K562 (cell line): ENCODE measurements at regions not wholly inside any gene's neighbourhood (a gene's known extent, or its start where the extent isn't known, plus 50 kb on each side); places are given as distances from the start of the nearest gene placed in this dataset.

Experiments used
- ATAC-seq: fragments of 200-7000 bp; cut with Tn5 transposase; 3 replicates; pipeline ENCODE4 v1.9.1; 2020; ENCODE audit warnings: moderate library complexity
- BruUV-seq: library from RNA; stranded (reverse); fragments of 400-500 nt; replicated peaks from 2 replicates; lab custom pipeline; 2021; lab: Mats Ljungman, UMichigan
- CTCF ChIA-PET: fragments of 300-600 bp; formaldehyde crosslinking; extraction: SDS; loops from one replicate; lab custom pipeline; 2021; ENCODE audit warnings: low intra/inter-chr PET ratio; lab: Yijun Ruan, JAX
- POLR2A ChIA-PET: fragments of 300-600, 350-650 bp; sonication (Branson Sonifier 250); formaldehyde crosslinking; extraction: SDS; loops from one replicate; lab custom pipeline; 2021; ENCODE audit warnings: antibody characterized with exemption, inconsistent platforms; lab: Yijun Ruan, JAX
- DNase-seq, 4 experiments: peaks; one replicate each; pipeline versions ENCODE4 v3.0.0 to v3.0.0-alpha.2; 2011 to 2018; ENCODE audit warnings: low spot score in 3 of 4, mixed read lengths in 3 of 4; ENCODE audit errors: extremely low read depth in 1 of 4
- FAIRE-seq: peaks from 2 replicates; lab custom pipeline; 2011; peaks lifted over from hg19 to GRCh38; lab: Jason Lieb, UNC
- H2AFZ ChIP-seq: 2 replicates; pipeline ENCODE4 v1.6.0; 2011; ENCODE audit warnings: low read depth, low read length, control low read depth, inconsistent platforms
- H3K27ac ChIP-seq: fragments of 200-600 bp; 3 replicates; pipeline ENCODE4 v1.8.0; 2011; ENCODE audit warnings: low read depth, mild to moderate bottlenecking, control low read depth, inconsistent platforms, low read length, moderate library complexity, mixed read lengths; ENCODE audit errors: extremely low read depth
- H3K27me3 ChIP-seq, 2 experiments: fragments of 300-600 bp in 1 of 2; 2 replicates in 1 of 2; 3 replicates in 1 of 2; pipeline versions ENCODE4 v1.6.0 to v1.8.0; 2011; ENCODE audit warnings: inconsistent platforms in 2 of 2, low read length in 2 of 2, mild to moderate bottlenecking in 1 of 2, mixed read lengths in 1 of 2, moderate library complexity in 1 of 2; ENCODE audit not compliant: control insufficient read depth in 2 of 2, insufficient read depth in 2 of 2
- H3K36me3 ChIP-seq: fragments of 300-600 bp; 3 replicates; pipeline ENCODE4 v1.8.0; 2011; ENCODE audit warnings: mild to moderate bottlenecking, low read length, inconsistent platforms; ENCODE audit not compliant: control insufficient read depth, insufficient read depth
- H3K4me1 ChIP-seq, 2 experiments: fragments of 200-600 bp in 1 of 2; replicated peaks in 1 of 2; 2 replicates in 1 of 2; 3 replicates in 1 of 2; pipeline versions ENCODE4 v1.5.1 to v1.8.0; 2011; ENCODE audit warnings: inconsistent platforms in 2 of 2, low read length in 2 of 2, mild to moderate bottlenecking in 1 of 2, mixed read lengths in 1 of 2, moderate library complexity in 1 of 2; ENCODE audit not compliant: control insufficient read depth in 2 of 2, insufficient read depth in 2 of 2
- H3K4me2 ChIP-seq: 2 replicates; pipeline ENCODE4 v1.6.1; 2011; ENCODE audit warnings: low read length, control low read depth, inconsistent platforms, mixed read lengths; ENCODE audit not compliant: insufficient read depth
- H3K4me3 ChIP-seq: fragments of 200-600 bp; sonication (generic), shearing (Covaris generic); 2 replicates; pipeline ENCODE4 v1.5.1; 2016; ENCODE audit warnings: control low read depth, inconsistent platforms
- H3K79me2 ChIP-seq: fragments of 200-600 bp; 3 replicates; pipeline ENCODE4 v1.8.0; 2011; ENCODE audit warnings: low read length, inconsistent platforms; ENCODE audit not compliant: control insufficient read depth, insufficient read depth
- H3K9ac ChIP-seq, 2 experiments: 2 replicates each; pipeline versions ENCODE4 v1.6.0 to v1.6.1; 2011; ENCODE audit warnings: low read depth in 2 of 2, low read length in 2 of 2, control low read depth in 1 of 2, inconsistent platforms in 1 of 2, mild to moderate bottlenecking in 1 of 2, mixed read lengths in 1 of 2; ENCODE audit not compliant: insufficient read depth in 1 of 2
- H3K9me1 ChIP-seq: one replicate; pipeline ENCODE4 v1.6.0; 2011; ENCODE audit warnings: inconsistent platforms, mild to moderate bottlenecking, low read length, moderate library complexity; ENCODE audit not compliant: control insufficient read depth, insufficient read depth
- H3K9me3 ChIP-seq: replicated peaks from 2 replicates; pipeline ENCODE4 v1.5.1; 2011; ENCODE audit warnings: low read depth, low read length, inconsistent platforms; ENCODE audit not compliant: control insufficient read depth, insufficient read depth
- H4K20me1 ChIP-seq: replicated peaks from 2 replicates; pipeline ENCODE4 v1.6.1; 2011; ENCODE audit warnings: low read length, inconsistent platforms, mixed read lengths; ENCODE audit not compliant: control insufficient read depth, insufficient read depth
- BMI1 ChIP-seq: fragments of 150-350 bp; IDR thresholded peaks from 2 replicates; pipeline ENCODE4 v1.6.1; 2014; ENCODE audit warnings: low read length
- ETV1 ChIP-seq: fragments of 450-650 bp; conservative IDR thresholded peaks from 2 replicates; pipeline ENCODE4 v1.6.1; 2016; ENCODE audit warnings: missing genetic modification characterization, control low read depth, low read depth, missing compliant biosample characterization
- GABPA ChIP-seq: fragments of 200-800 bp; sonication (Bioruptor generic); conservative IDR thresholded peaks from 2 replicates; pipeline ENCODE4 v1.6.1; 2016; ENCODE audit warnings: low read depth, missing genetic modification characterization, missing compliant biosample characterization
- HCFC1 ChIP-seq: IDR thresholded peaks from 2 replicates; pipeline ENCODE4 v1.6.1; 2012; ENCODE audit warnings: low read depth, low read length, improper control_type of control experiment
- MEF2D ChIP-seq: conservative IDR thresholded peaks from 2 replicates; pipeline ENCODE4 v1.6.1; 2016; ENCODE audit warnings: low read depth, missing genetic modification characterization, missing compliant biosample characterization
- PTTG1 ChIP-seq: fragments of 450-650 bp; IDR thresholded peaks from 2 replicates; pipeline ENCODE4 v1.6.1; 2016; ENCODE audit warnings: low read depth, mild to moderate bottlenecking, missing genetic modification characterization, missing compliant biosample characterization
- ZBTB34 ChIP-seq: fragments of 250-450 bp; sonication (Bioruptor Pico); IDR thresholded peaks from 2 replicates; pipeline ENCODE4 v1.8.0; 2021; ENCODE audit warnings: mild to moderate bottlenecking, moderate library complexity
- ZC3H11A ChIP-seq: IDR thresholded peaks from 2 replicates; pipeline ENCODE4 v1.6.1; 2012; ENCODE audit warnings: low read depth, low read length, improper control_type of control experiment
- ZNF408 ChIP-seq: fragments of 250-450 bp; sonication (Bioruptor Pico); IDR thresholded peaks from 2 replicates; pipeline ENCODE4 v1.4.0; 2020; ENCODE audit warnings: low read depth, mild to moderate bottlenecking, moderate library complexity
- ZNF764 ChIP-seq: fragments of 250-450 bp; sonication (Bioruptor Pico); IDR thresholded peaks from 2 replicates; pipeline ENCODE4 v1.4.0; 2020; ENCODE audit warnings: low read depth, mild to moderate bottlenecking, moderate library complexity
- ZNF778 ChIP-seq: fragments of 450-650 bp; formaldehyde crosslinking; IDR thresholded peaks from 2 replicates; pipeline ENCODE4 v1.4.0; 2020; ENCODE audit warnings: mild to moderate bottlenecking, moderate library complexity
- WGBS: fragments of 100-300 bp; shearing (Covaris generic); methylation state at CpG from one replicate; pipeline ENCODE4 v1.1.6; 2016; ENCODE audit warnings: low coverage, mixed read lengths; ENCODE audit not compliant: insufficient coverage; ENCODE audit errors: missing lambda C conversion rate; 5-methylcytosine and 5-hydroxymethylcytosine counted together
- in situ Hi-C: fragments of 300-500 bp; cut with MboI; formaldehyde crosslinking; loops from 4 replicates; pipeline ENCODE4 v1.15.0; 2018; ENCODE audit warnings: inconsistent platforms, mixed read lengths
- intact Hi-C: fragments of 100-400 bp; cut with micrococcal nuclease; formaldehyde crosslinking; loops from 2 replicates; pipeline ENCODE4 v1.14.2; 2022
- TF ChIP-seq, protein P1 (sequence below): IDR thresholded peaks from 2 replicates; pipeline ENCODE4 v1.6.1; 2011; ENCODE audit warnings: borderline replicate concordance, low read depth, mild to moderate bottlenecking, moderate library complexity, low read length; ENCODE audit not compliant: insufficient read depth, poor library complexity, severe bottlenecking
- TF ChIP-seq, protein P2 (sequence below): sonication (generic); formaldehyde crosslinking; IDR thresholded peaks from 2 replicates; pipeline ENCODE4 v1.8.0; 2022; ENCODE audit warnings: mild to moderate bottlenecking, missing genetic modification reagents
- TF ChIP-seq, protein P3 (sequence below): sonication (generic); formaldehyde crosslinking; IDR thresholded peaks from 2 replicates; pipeline ENCODE4 v1.8.0; 2022; ENCODE audit warnings: mild to moderate bottlenecking, missing genetic modification reagents

- TF ChIP-seq BMI1, result no peak
- TF ChIP-seq ZNF408 (CRISPR knock-in tag), result no peak
- no peak for TF ChIP-seq MEF2D (tag)
- no peak for TF ChIP-seq ZNF764 (CRISPR knock-in tag)
- TF ChIP-seq, all 486 proteins: peak for 0
Measured at GRCh38 chr4:35102066-35102465, 1142.2 kb downstream of the ARAP2 start (continued).

DNA sequence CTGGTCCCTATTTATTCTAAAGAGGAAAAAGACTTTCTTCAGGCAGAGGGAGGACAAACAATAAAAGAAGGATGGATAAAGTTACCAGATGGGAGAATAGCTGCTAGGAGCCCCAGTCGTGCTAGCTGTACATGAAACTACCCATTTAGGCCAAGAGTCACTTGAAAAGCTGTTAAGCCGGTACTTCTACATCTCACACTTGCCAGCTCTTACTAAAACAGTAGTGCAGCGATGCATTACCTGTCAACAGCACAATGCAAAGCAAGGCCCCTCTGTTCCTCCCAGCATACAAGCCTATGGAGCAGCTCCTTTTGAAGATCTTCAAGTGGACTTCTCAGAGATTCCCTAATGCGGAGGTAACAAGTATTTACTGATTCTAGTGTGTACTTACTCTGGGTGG, 1138.8 kb downstream of the ARAP2 start:
- FAIRE-seq (no peak), DNase-seq (no peak), ATAC-seq (no peak)
- WGBS, result 0% methylated on average over 4 of the region's 4 CpGs
- H3K79me2 ChIP-seq, result no peaks in the 10 kb centered on the region
- no peaks in the 10 kb centered on the region for H3K36me3 ChIP-seq
- no peak overlapping the region for H3K4me3 ChIP-seq
- H3K27ac ChIP-seq, result no peak overlapping the region
- in situ Hi-C loops (no loop called here), intact Hi-C loops (no loop called here)
- H2AFZ ChIP-seq, result no peak overlapping the region
- ChIA-PET POLR2A (no interaction called here), CTCF (no interaction called here)
- no peak overlapping the region for H3K4me2 ChIP-seq
- H3K4me1 ChIP-seq, result no peaks in the 10 kb centered on the region
- no peaks in the 10 kb centered on the region for H3K9me3 ChIP-seq
- H3K9ac ChIP-seq, result no peak overlapping the region
- H3K27me3 ChIP-seq, result no peaks in the 10 kb centered on the region
- BruUV-seq, result no TSS peak
- H3K9me1 ChIP-seq, result no peaks in the 10 kb centered on the region
- H4K20me1 ChIP-seq, result no peaks in the 10 kb centered on the region
- TF ChIP-seq, protein P1, sequence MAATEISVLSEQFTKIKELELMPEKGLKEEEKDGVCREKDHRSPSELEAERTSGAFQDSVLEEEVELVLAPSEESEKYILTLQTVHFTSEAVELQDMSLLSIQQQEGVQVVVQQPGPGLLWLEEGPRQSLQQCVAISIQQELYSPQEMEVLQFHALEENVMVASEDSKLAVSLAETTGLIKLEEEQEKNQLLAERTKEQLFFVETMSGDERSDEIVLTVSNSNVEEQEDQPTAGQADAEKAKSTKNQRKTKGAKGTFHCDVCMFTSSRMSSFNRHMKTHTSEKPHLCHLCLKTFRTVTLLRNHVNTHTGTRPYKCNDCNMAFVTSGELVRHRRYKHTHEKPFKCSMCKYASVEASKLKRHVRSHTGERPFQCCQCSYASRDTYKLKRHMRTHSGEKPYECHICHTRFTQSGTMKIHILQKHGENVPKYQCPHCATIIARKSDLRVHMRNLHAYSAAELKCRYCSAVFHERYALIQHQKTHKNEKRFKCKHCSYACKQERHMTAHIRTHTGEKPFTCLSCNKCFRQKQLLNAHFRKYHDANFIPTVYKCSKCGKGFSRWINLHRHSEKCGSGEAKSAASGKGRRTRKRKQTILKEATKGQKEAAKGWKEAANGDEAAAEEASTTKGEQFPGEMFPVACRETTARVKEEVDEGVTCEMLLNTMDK, result no peak
- TF ChIP-seq ZC3H11A, result no peak
- no peak for TF ChIP-seq ETV1 (tag)
- TF ChIP-seq, protein P2, sequence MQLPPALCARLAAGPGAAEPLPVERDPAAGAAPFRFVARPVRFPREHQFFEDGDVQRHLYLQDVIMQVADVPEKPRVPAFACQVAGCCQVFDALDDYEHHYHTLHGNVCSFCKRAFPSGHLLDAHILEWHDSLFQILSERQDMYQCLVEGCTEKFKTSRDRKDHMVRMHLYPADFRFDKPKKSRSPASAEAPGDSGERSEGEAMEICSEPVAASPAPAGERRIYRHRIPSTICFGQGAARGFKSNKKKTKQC (CRISPR knock-in tag), result no peak
- no peak for TF ChIP-seq ZBTB34 (CRISPR knock-in tag)
- TF ChIP-seq ZNF778 (CRISPR knock-in tag), result no peak
- TF ChIP-seq PTTG1, result no peak
- no peak for TF ChIP-seq GABPA
- no peak for TF ChIP-seq HCFC1
- TF ChIP-seq, protein P3, sequence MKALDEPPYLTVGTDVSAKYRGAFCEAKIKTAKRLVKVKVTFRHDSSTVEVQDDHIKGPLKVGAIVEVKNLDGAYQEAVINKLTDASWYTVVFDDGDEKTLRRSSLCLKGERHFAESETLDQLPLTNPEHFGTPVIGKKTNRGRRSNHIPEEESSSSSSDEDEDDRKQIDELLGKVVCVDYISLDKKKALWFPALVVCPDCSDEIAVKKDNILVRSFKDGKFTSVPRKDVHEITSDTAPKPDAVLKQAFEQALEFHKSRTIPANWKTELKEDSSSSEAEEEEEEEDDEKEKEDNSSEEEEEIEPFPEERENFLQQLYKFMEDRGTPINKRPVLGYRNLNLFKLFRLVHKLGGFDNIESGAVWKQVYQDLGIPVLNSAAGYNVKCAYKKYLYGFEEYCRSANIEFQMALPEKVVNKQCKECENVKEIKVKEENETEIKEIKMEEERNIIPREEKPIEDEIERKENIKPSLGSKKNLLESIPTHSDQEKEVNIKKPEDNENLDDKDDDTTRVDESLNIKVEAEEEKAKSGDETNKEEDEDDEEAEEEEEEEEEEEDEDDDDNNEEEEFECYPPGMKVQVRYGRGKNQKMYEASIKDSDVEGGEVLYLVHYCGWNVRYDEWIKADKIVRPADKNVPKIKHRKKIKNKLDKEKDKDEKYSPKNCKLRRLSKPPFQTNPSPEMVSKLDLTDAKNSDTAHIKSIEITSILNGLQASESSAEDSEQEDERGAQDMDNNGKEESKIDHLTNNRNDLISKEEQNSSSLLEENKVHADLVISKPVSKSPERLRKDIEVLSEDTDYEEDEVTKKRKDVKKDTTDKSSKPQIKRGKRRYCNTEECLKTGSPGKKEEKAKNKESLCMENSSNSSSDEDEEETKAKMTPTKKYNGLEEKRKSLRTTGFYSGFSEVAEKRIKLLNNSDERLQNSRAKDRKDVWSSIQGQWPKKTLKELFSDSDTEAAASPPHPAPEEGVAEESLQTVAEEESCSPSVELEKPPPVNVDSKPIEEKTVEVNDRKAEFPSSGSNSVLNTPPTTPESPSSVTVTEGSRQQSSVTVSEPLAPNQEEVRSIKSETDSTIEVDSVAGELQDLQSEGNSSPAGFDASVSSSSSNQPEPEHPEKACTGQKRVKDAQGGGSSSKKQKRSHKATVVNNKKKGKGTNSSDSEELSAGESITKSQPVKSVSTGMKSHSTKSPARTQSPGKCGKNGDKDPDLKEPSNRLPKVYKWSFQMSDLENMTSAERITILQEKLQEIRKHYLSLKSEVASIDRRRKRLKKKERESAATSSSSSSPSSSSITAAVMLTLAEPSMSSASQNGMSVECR (CRISPR knock-in tag), result no peak
